SW 1271 (cell line): ENCODE measurements at regions not wholly inside any gene's neighbourhood (a gene's known extent, or its start where the extent isn't known, plus 50 kb on each side); places are given as distances from the start of the nearest gene placed in this dataset.
"Not testable (repeated sequence)": the region's sequence is repeated elsewhere in the genome, so short reads cannot be mapped to it uniquely, and the experiment has no call there.

Experiments
- DNase-seq, 2 experiments: peaks; one replicate each; lab custom pipeline; 2025; lab: John Stamatoyannopoulos, UW

DNA sequence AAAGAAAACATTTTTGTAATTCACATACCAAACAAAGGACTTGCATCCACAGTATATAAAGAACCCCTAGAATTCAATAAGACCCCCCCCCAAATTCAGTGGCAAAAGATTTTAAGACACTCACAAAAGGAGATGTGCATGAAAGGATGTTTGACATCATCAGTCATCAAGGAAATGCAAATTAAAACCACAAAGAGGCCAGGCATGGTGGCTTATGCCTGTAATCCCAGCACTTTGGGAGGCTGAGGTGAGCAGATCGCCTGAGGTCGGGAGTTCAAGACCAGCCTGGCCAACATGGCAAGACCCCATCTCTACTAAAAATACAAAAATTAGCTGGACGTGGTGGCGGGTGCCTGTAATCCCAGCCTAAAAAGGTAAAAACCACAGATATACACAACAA, 61.3 kb downstream of the AIPL1 start:
- DNase-seq, result not testable (repeated sequence)

DNA sequence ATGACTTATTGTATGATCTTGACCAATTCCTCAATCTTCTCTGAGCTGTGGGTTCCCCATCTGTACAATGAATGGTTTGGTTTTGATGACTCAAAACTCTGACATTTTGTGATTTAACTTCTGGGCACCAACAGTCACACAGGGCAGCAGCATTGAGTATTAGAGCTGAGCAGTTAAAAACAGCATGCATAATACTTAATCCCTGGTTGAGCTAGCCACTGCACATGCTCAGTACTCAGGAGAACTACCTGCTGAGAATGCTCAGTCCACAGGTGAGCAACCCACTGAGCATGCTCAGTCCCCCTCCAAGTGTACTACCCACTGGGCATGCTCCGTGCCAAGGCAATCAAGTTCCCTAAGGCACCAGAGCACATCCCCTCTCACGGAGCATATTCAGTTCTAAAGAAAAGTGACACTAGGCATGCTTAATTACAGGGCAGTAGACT, 68.7 kb downstream of the AIPL1 start:
- no peak for DNase-seq

DNA sequence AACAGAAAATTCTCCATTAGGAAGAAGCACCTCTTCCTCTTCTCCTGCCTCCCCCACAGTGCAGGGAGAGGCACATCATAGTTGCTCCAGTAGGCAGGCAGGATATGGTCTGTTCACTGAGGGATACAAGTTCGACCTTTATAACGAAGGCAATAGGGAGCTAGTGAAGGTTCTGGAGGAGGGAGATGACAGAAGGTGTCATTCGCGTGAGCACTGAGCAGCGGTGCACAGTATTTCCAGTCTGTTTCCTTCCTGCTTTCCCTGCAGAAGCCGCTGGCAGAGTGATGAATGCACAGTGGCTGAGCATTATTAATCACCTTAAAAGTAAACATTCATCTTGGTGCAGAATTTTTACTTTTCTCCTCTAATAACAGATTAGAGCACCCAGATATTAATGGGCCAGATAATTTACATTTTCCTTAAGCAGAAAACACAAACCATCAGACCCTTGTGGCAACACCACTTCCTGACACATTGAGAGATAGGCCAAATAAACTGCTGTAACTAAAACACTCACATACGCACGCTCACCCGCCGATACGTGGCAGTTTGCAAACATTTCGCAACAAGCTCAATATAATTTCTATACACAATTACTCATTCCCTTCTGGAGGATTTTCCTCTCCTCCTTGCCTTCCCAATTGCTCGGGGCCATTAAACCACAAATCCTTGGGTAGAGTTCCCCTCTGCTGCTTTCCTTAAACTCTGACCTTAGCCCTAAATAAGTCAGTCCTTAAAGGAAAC, 69.5 kb downstream of the AIPL1 start:
- DNase-seq, result no peak

DNA sequence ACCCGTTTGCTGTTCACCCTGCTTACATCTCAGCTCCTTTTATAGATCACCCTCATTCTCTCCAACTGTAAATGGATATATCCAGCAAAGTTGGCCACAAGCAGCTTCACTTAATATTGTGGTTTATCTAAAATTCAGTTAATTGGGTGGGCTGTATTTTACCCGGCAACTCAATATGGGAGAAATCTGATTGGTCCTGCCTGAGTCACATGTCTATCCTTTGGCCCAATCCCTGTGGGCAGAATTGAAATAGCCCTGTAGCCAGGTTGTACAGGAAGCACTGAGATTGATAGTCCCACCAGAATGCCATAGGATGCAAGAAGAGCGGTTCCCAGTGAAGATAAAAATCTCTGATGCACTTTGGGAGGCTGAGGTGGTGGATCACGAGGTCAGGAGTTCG, 73.2 kb downstream of the AIPL1 start:
- DNase-seq, result peak in 1 of 2 experiments; percentile 6

DNA sequence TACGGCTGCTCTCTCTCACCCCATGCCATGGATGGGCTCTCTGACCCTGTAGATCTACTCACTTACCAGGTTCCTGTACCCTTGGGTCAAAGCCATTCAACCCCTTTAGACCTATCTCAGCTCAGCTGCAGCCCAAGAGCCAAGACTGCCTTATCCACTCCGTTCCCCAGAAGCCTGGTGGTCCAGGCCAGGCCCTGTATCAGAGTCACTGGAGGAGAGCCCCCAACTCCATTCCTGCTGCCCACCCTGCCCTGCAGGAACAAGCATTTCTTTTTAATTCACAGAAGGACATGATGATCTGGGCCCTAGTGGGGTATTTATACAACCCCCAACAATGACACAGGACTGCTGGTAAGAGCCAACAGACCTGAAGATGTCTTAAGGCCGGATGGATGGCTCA, 76.8 kb downstream of the AIPL1 start:
- no peak for DNase-seq

DNA sequence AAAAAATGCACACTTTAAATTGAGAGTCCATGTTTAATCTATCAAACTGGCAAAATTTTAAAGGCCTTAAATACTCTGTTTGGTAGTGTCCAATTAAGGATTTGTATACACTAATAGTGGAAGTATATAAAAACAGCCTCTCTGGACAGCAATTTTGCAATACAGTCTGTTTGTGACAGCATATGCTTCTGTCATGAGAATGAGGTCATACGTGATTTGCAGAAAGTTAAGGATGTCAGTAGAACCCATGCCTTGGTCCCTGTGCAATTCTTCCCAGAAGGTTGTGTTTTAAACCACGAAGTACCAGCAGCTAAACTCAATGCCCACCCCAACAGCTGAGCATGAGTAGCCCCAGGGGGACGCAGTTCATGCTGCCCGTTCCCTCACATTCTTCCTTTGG, 78.4 kb downstream of the AIPL1 start:
- no peak for DNase-seq

DNA sequence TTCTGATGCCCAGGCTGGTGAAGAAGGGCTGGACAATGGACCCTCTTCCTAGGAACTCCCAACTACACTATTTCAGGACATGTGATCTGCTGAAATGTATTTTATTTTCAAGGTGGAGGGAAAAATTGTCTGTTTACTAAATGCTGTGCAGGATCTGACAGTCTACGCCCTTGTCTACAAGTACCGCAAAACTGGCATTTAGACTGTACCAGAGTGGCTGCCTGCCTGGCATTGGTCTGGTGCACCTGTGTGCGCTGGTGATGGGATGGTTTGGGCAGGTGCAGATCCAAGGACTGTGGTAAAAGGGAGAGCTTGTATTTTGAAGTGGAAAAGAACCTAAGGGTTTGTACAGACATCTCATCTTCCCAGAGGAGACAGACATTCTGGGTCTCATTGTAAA, 79.7 kb downstream of the AIPL1 start:
- no peak for DNase-seq

DNA sequence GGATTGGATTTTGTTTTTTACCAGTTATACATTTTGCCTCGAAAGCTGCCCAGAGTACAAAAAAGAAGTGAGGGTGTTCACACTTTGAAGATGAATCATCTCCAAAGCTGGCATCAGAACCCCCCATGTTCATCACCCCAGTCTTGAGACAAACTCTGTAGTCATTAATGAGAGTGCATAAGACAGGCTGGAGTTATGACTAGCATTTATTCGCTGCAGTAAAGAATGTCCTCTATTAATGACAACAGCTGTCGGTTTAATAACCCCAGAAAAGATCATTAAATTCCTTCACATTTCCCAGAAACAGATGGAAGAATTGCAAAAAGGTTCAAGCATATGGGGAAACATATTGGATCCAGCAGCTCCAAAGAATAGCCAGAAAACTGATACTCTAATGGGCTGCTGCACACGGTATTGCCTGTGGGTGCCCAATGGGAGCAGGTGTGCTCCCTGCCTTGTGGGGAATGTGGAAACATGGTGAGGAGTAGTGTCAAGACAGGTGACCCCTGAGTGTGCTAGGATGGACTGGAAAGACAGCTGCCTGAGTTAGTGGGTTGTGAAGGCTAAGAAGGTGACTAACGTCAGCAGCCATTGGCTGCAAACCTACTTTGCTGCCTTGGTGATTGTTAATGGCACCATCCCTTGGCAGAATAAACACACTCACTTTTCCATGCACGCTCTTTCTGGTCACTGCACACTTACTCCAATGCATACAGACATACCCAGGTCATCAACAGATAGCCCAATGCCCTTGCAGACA, 81.9 kb downstream of the AIPL1 start:
- DNase-seq, result no peak

DNA sequence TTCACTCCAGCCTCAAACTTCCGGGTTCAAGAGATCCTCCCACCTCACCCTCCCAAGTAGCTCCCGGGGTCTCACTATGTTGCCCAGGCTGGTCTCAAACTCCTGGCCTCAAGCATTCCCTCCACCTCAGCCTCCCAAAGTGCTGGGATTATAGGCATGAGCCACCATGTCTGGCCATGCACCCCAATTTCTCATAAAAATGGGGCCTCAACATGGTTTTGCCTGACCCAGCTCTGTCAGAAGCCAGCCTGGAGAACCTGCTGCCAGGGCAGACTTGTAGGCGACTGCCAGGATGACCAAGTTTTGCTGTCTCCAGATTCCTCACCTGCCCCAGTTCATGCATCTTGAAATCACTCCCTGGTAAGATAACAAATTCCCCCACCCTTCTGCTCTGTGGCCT, 82.9 kb downstream of the AIPL1 start:
- DNase-seq, result no peak

DNA sequence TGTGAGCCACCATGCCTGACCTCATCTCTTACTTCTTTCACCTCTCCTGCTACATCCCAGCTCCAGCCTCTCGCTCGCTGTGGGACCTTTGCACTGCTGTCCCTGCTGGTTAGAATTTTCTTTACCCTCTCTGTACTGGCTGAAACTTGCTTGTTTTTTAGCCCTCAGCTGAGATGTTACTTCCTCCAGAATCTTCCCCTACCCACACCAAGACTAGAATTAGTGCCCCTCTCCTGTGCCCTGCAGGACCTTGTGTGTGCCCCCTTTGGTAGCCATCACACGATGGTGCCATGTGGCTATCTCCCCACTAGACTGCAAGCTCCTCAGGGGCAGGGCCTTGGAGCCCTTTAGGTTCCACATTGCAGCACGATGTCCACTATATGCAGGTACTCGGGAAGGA, 84.1 kb downstream of the AIPL1 start:
- DNase-seq, result no peak

DNA sequence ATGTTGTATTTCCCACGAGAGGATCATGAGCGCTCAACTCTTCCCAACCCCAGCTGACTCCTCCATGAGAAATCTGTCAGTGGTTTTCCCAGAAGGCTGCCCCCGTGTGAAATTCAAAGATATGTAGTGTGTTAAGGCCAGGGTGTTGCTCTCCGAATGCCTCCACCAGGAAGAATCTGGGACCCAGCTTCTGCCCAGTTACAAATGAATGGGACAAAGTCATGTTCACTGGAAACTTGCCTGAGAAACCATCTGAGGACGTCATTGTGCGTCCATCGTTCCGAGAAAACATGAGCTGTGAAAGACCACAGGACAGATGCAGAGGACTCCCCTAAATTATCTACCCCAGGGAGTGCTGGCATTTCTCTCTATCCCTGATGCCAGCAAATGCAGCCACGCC, 86.0 kb downstream of the AIPL1 start:
- DNase-seq, result no peak

DNA sequence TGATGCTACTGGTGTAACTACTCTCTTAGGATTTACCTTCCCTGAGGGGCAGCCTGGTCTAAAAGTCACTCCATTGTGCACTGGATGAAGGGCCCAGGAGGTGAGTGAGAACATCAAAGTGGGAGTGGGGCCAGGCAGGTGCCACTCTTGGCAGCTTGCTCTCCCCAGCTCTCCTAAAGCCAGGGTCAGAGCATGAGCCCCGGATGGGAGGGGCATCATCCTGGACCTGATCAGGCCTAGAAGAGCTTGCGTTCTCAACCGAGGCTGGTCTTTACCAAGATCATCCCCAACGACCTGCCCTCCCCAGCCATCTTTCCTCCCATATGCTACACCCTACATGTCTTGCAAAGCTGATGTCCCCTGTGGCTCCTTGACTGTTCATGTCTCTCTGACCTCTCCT, 87.1 kb downstream of the AIPL1 start:
- no peak for DNase-seq

DNA sequence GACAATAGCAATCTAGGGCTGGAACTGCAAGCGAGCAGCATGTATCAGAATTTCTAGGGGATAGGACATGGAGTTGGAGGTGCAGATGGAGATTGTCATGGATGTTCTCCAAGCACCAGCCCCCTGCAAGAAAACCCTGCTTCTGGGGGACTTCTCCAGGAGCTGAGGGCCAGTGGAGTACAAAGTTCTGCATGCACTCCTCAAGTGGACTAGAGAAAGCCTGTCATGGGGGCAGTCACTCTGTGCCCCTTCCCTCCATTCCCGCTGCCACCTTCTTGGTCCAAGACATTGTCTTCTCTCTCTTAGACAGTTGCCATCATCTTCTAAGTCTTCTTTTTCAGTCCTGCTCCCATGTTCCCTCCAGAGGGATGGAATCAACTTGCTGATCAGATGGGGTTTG, 87.9 kb downstream of the AIPL1 start:
- DNase-seq, result no peak

DNA sequence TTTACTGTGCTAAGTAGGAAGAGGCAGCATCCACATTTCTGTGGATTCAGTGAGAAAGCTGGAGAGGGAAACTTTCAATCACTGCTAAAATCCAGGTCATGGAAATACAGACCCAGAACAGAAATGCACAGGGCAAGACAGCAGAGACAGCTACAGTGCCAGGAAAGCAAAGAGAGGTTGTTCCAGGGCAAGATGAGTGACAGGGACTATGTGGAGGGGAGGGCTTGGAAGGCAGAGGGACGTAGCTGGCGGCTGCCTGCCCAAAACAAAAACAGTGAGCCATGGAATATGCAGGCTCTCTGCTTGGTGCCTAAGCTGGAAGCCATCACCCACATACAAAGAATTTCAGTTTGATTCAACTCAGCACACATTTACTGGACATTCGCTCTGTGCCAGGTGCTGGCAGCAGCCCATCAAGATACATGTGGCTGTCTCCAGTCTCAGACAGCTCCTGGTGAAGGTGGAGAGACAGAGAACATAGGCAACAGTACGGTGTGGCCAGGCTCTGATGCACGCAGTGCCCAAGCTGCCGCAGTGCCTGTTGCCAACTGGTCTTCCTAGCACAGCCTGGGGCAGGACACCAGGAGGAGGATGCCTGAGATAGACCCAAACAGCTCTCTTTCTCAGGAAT, 88.7 kb downstream of the AIPL1 start:
- no peak for DNase-seq

DNA sequence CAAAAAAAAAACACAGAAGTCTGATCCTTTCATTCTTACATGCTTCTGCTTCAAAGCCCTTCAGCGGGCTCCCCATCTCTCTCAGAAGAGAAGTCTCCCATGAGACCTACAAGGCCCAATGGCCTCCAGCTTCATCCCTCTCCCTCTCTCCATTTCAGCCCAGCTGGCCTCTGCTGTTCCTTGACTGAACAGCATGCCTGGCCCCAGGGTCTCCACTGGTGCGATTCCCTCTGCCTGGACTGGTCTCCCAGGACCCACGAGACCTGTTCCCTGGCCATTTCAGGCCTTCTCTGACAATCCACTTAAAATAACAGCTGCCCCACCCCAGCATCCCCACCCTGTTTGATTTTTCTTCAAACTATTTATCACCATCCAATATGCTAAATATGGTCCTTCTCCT, 91.2 kb downstream of the AIPL1 start:
- no peak for DNase-seq

DNA sequence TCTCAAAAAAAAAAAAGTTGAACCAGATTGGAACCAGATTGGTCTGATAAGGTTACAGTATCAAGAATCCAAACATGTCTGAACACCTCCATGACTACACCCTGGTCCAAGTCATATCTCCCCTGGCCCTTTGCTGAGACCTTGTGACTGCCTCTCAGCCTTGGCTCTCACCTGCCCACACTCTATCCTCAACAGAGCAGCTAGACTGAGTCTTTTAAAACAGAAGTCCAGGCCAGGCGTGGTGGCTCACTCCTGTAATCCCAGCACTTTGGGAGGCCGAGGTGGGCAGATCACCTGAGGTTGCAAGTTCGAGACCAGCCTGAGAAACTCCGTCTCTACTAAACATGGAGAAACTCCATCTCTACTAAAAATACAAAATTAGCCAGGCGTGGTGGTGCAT, 91.7 kb downstream of the AIPL1 start:
- no peak for DNase-seq

DNA sequence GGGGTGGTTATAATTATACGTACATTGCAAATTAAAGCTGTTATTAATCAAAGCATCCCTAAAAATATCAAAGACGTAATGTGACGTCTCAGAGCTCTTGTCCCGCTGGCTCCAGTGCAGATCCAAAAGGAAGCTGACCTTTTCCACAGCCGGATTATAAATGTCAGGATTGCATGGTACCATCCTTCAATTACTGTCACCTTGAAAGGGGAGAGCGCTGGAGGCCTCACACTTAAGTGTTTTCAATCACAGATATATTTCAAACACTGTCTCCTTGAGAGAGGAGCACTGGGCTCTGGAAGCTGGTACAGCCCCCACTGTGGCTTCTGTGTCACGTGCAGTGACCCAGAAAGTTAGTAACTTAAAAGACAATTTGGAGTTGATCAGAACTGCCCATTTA, 94.2 kb downstream of the AIPL1 start:
- no peak for DNase-seq

DNA sequence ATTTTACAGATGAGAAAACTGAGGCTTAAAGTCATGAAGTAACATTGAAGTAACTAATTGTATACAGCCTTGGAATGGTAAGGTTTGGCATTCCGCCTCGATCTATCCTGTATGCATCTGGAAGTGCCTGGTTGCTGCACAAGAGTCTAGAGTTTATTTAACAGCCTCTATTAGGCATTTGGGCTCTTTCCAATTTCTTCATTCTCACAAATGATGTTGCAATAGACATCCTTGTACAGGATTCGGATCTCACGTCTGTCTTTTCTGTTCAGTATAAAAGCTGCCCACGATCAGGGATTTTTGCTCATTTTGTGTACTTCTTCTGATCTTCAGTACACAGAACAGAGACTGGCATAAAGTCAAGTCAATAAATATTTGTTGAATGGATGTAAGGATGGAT, 100.5 kb downstream of the AIPL1 start:
- DNase-seq, result no peak

DNA sequence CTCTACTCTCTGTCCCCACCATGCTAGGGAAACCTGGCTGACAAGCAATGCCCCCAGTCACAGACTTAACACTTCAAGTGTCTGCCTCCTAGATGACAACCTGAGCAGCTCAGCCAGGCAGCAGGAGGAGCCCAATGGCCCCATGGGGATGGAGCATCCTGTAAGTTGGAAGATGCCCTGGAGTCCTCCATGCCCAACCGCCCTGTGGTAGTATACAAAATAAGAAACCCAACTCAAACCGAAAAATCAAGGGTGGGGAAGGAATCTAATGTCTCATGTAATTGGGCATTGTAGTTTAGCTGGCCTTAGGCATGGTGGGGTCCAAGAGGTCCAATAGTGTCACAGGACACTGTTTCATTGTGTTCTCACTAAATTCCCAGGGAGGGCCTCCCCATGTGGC, 104.0 kb downstream of the AIPL1 start:
- DNase-seq, result no peak

DNA sequence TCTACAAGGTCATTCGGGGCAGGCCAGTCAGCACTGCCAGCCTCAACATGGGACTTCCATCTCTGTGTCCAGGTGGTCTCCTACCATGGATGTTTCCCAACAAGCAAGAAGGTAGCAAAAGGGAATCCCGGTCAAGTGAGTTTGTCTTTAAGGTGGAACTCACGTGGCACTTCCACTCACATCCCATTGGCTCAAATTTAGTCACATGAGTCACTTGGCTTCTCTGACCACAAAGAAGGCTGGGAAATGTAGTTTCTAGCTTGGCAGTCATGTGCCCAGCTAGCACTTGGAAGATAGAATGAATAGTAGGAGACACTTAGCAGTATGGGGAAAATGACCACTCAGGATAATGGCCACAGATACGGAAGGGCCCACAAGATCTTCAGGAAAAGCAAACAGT, 106.6 kb downstream of the AIPL1 start:
- DNase-seq, result no peak

DNA sequence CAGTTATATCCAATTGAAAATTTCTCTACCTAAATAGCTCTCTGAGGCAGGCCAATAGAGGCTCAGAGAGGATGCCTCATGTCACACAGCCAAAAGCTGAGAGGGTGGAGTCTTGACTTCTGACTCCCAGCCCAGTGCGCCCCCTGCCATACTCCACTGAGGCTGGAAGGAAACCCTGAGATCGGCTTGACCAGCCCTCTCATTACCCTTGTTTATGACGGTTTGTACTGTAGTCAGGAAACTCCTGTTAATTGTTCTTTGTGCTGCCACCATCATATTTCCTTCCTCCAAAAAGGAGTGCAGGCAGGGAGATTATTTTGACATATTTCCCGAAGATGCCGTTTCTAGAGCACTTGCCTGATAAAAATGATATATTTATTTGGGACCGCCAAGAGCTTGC, 107.9 kb downstream of the AIPL1 start:
- no peak for DNase-seq

DNA sequence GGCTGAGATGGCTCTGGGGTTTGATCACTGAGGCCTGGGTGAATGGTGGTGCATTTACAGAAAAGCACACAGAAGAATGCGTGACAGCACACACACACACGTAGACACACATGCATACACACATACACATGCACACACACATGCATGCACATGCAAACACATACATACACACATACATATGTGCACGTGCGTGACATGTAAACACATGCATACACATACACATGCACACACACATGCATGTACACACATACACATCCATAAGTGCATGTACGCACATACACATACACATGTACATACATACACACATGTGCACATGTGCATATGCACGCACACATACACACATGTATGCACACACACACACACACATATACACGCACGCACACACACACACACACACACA, 108.4 kb downstream of the AIPL1 start:
- no peak for DNase-seq

DNA sequence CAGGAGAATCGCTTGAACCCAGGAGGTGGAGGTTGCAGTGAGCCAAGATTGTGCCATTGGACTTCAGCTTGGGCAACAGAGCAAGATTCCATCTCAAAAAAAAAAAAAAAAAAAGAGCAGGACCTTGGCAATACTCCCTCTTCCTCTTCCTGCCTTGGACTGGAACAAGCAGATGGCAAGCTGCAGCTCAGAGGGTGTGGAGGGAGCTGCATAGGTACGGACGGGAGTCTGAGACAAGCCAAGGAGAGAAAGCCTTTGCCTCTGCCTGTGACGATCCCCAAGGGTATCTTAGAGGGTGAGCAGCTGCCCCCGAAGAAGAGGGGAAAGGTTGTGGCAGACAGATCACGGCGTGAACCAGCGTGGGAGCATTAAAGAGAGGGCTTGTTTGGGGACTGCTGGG, 109.2 kb downstream of the AIPL1 start:
- DNase-seq, result no peak
